HepG2 (cell line): ENCODE measurements at regions not wholly inside any gene's neighbourhood (a gene's known extent, or its start where the extent isn't known, plus 50 kb on each side); places are given as distances from the start of the nearest gene placed in this dataset.

ENCODE experiments used
- ATAC-seq: fragments of 200-7000 bp; cut with Tn5 transposase; 3 replicates; pipeline ENCODE4 v1.9.1; 2020; ENCODE audit warnings: mild to moderate bottlenecking, moderate library complexity
- BruUV-seq: library from RNA; stranded (reverse); fragments of 400-500 nt; replicated peaks from 2 replicates; lab custom pipeline; 2021; lab: Mats Ljungman, UMichigan
- CTCF ChIA-PET: fragments of 300-600 bp; formaldehyde crosslinking; extraction: SDS; loops from one replicate; lab custom pipeline; 2021; ENCODE audit warnings: low total read pairs, inconsistent platforms, low intra/inter-chr PET ratio; lab: Yijun Ruan, JAX
- POLR2A ChIA-PET: fragments of 350-600 bp; sonication (Branson Sonifier 250); formaldehyde crosslinking; loops from one replicate; lab custom pipeline; 2020; ENCODE audit warnings: antibody characterized with exemption, inconsistent platforms; lab: Yijun Ruan, JAX
- DNase-seq: peaks from one replicate; pipeline ENCODE4 v3.0.0-alpha.2; 2015; ENCODE audit warnings: low spot score
- FAIRE-seq: peaks from 3 replicates; lab custom pipeline; 2011; peaks lifted over from hg19 to GRCh38; lab: Jason Lieb, UNC
- H2AFZ ChIP-seq: one replicate; pipeline ENCODE4 v1.6.1; 2011; ENCODE audit warnings: low read length, inconsistent platforms
- H3K27ac ChIP-seq: fragments of 300-600 bp; 3 replicates; pipeline ENCODE4 v1.8.0; 2011; ENCODE audit warnings: mixed run types, mild to moderate bottlenecking, mixed read lengths, low read length, inconsistent platforms; ENCODE audit not compliant: insufficient read depth; ENCODE audit errors: extremely low read length
- H3K27me3 ChIP-seq, 2 experiments: fragments of 200-600 bp in 1 of 2; 2 replicates in 1 of 2; 3 replicates in 1 of 2; pipeline versions ENCODE4 v1.6.0 to v1.8.0; 2011; ENCODE audit warnings: low read length in 2 of 2, mild to moderate bottlenecking in 2 of 2, moderate library complexity in 2 of 2, inconsistent platforms in 1 of 2; ENCODE audit not compliant: insufficient read depth in 2 of 2, control insufficient read depth in 1 of 2
- H3K36me3 ChIP-seq, 2 experiments: fragments of 200-600 bp in 1 of 2; replicated peaks in 1 of 2; 2 replicates in 1 of 2; 3 replicates in 1 of 2; pipeline versions ENCODE4 v1.5.1 to v1.8.0; 2011; ENCODE audit warnings: low read length in 2 of 2, inconsistent platforms in 1 of 2; ENCODE audit not compliant: insufficient read depth in 2 of 2, control insufficient read depth in 1 of 2
- H3K4me1 ChIP-seq: 2 replicates; pipeline ENCODE4 v1.5.1; 2012; ENCODE audit warnings: low read length, inconsistent platforms; ENCODE audit not compliant: insufficient read depth
- H3K4me2 ChIP-seq: 2 replicates; pipeline ENCODE4 v1.6.0; 2011; ENCODE audit warnings: low read depth, low read length, inconsistent platforms
- H3K4me3 ChIP-seq, 3 experiments: fragments of 200-600 bp in 1 of 3; sonication (generic), shearing (Covaris generic) in 1 of 3; replicated peaks in 1 of 3; 2 replicates each; pipeline ENCODE4 v1.5.1; 2011 to 2016; ENCODE audit warnings: low read length in 3 of 3, inconsistent platforms in 2 of 3, low read depth in 2 of 3, mild to moderate bottlenecking in 2 of 3, control low read depth in 1 of 3, mixed read lengths in 1 of 3; ENCODE audit not compliant: insufficient read depth in 1 of 3
- H3K79me2 ChIP-seq: one replicate; pipeline ENCODE4 v1.6.1; 2011; ENCODE audit warnings: low read length, inconsistent platforms; ENCODE audit not compliant: insufficient read depth
- H3K9ac ChIP-seq: 2 replicates; pipeline ENCODE4 v1.6.0; 2011; ENCODE audit warnings: mild to moderate bottlenecking, low read depth, low read length, inconsistent platforms; ENCODE audit not compliant: insufficient read depth
- H3K9me3 ChIP-seq: 2 replicates; pipeline ENCODE4 v1.5.1; 2012; ENCODE audit warnings: mild to moderate bottlenecking, low read length
- H4K20me1 ChIP-seq: 2 replicates; pipeline ENCODE4 v1.6.0; 2011; ENCODE audit warnings: inconsistent platforms, mild to moderate bottlenecking, low read length, moderate library complexity; ENCODE audit not compliant: insufficient read depth
- HMG20B ChIP-seq: conservative IDR thresholded peaks from 2 replicates; pipeline ENCODE4 v1.6.1; 2016; ENCODE audit warnings: missing genetic modification reagents, missing compliant biosample characterization
- HOXA9 ChIP-seq: sonication (generic); formaldehyde crosslinking; IDR thresholded peaks from 2 replicates; pipeline ENCODE4 v1.8.1; 2022; ENCODE audit warnings: missing genetic modification reagents, mild to moderate bottlenecking, moderate library complexity, borderline replicate concordance
- POGZ ChIP-seq: sonication (generic); formaldehyde crosslinking; IDR thresholded peaks from 2 replicates; pipeline ENCODE4 v1.4.0; 2020; ENCODE audit warnings: mild to moderate bottlenecking, missing genetic modification reagents
- ZBTB14 ChIP-seq: sonication (generic); formaldehyde crosslinking; IDR thresholded peaks from 2 replicates; pipeline ENCODE4 v1.4.0; 2020; ENCODE audit warnings: missing genetic modification reagents
- ZNF160 ChIP-seq: sonication (generic); formaldehyde crosslinking; IDR thresholded peaks from 2 replicates; pipeline ENCODE4 v1.8.0; 2022; ENCODE audit warnings: mild to moderate bottlenecking, inconsistent platforms, missing genetic modification reagents
- ZNF235 ChIP-seq: sonication (generic); formaldehyde crosslinking; IDR thresholded peaks from 2 replicates; pipeline ENCODE4 v1.8.1; 2023; ENCODE audit warnings: mild to moderate bottlenecking, missing genetic modification reagents, borderline replicate concordance
- ZNF44 ChIP-seq: sonication (generic); formaldehyde crosslinking; IDR thresholded peaks from 2 replicates; pipeline ENCODE4 v1.5.1; 2020; ENCODE audit warnings: mild to moderate bottlenecking, missing genetic modification reagents
- ZNF496 ChIP-seq: sonication (generic); formaldehyde crosslinking; IDR thresholded peaks from 2 replicates; pipeline ENCODE4 v1.8.1; 2023; ENCODE audit warnings: mild to moderate bottlenecking, moderate library complexity, missing genetic modification reagents; ENCODE audit not compliant: insufficient replicate concordance
- ZNF547 ChIP-seq: sonication (generic); formaldehyde crosslinking; IDR thresholded peaks from 2 replicates; pipeline ENCODE4 v1.5.1; 2020; ENCODE audit warnings: mild to moderate bottlenecking, missing genetic modification reagents
- ZNF691 ChIP-seq: sonication (generic); formaldehyde crosslinking; IDR thresholded peaks from 2 replicates; pipeline ENCODE4 v1.4.0; 2020; ENCODE audit warnings: missing genetic modification reagents, low read depth, mild to moderate bottlenecking, borderline replicate concordance
- WGBS: methylation state at CpG from one replicate; pipeline ENCODE4 v1.1.6; 2017; ENCODE audit warnings: low lambda C conversion rate; 5-methylcytosine and 5-hydroxymethylcytosine counted together
- in situ Hi-C: cut with HindIII; loops from 2 replicates; pipeline ENCODE4 v1.10.0; 2017; ENCODE audit warnings: low pct_unique_long_range_greater_than_20kb; ENCODE audit not compliant: extremely low pct_ligation_motif_present
- intact Hi-C: fragments of 100-400 bp; cut with micrococcal nuclease; formaldehyde crosslinking; loops from one replicate; pipeline ENCODE4 v1.10.0; 2022; ENCODE audit not compliant: unreplicated experiment
- TF ChIP-seq, protein P1 (sequence below): sonication (generic); formaldehyde crosslinking; IDR thresholded peaks from 2 replicates; pipeline ENCODE4 v1.5.1; 2020; ENCODE audit warnings: missing genetic modification reagents, mild to moderate bottlenecking, borderline replicate concordance

GRCh38 chr2:7674606-7675005 is 757.4 kb downstream of the RNF144A start (continued):
- TF ChIP-seq HOXA9, result no peak

DNA sequence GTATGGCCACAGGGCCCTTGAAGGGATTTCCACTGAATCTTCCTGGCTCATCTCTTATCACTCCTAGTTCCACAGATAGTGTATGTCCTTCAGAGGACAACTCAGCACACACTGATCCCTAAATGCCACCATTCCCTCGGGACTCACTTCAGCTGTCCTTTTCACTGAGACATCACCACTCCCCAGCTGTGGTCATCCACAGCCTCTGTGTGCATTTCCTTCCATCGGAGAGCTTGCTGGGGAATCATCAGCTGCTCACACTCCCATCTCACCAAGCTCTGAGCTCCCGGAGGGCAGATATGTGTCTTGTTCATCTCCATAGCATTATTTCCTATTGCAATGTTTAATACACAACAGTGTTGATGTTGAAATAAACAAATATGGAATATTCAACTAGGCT is 759.5 kb downstream of the RNF144A start:
- no peaks in the 10 kb centered on the region for H3K36me3 ChIP-seq
- peaks cover 0 to 5% of the 10 kb centered on the region in 2 experiments; a peak in 1 of 5 replicates for H3K27me3 ChIP-seq
- in situ Hi-C loops (no loop called here), intact Hi-C loops (no loop called here)
- no peaks in the 10 kb centered on the region for H3K79me2 ChIP-seq
- no peak overlapping the region for H3K4me2 ChIP-seq
- H4K20me1 ChIP-seq, result no peaks in the 10 kb centered on the region
- ChIA-PET CTCF (no interaction called here), POLR2A (no interaction called here)
- WGBS, result 28% methylated on average over 3 of the region's 3 CpGs
- H2AFZ ChIP-seq, result no peak overlapping the region
- H3K27ac ChIP-seq, result no peak overlapping the region
- H3K9me3 ChIP-seq, result no peaks in the 10 kb centered on the region
- no peak for ATAC-seq
- no peak for DNase-seq
- no TSS peak for BruUV-seq
- no peak overlapping the region for H3K4me3 ChIP-seq
- TF ChIP-seq ZBTB14 (CRISPR knock-in tag) (no peak), POGZ (CRISPR knock-in tag) (no peak), ZNF547 (CRISPR knock-in tag) (no peak), ZNF44 (CRISPR knock-in tag) (no peak)
- H3K4me1 ChIP-seq, result peaks cover 2% of the 10 kb centered on the region; the same call in 1 of the 2 replicates
- FAIRE-seq, result no peak
- no peak overlapping the region for H3K9ac ChIP-seq

- H3K9me3 ChIP-seq, result no peaks in the 10 kb centered on the region
- BruUV-seq, result no TSS peak
- peaks cover 6% of the 10 kb centered on the region; the same call in 1 of the 2 replicates for H3K4me1 ChIP-seq
- H3K4me3 ChIP-seq, result no peak overlapping the region
- intact Hi-C loops (no loop called here), in situ Hi-C loops (no loop called here)
- no peaks in the 10 kb centered on the region for H3K36me3 ChIP-seq
- no peaks in the 10 kb centered on the region for H4K20me1 ChIP-seq
- no peak overlapping the region for H3K4me2 ChIP-seq
- no peak overlapping the region for H3K27ac ChIP-seq
- ATAC-seq (no peak), FAIRE-seq (no peak), DNase-seq (no peak)
- H3K27me3 ChIP-seq, result no peaks in the 10 kb centered on the region; a peak in 1 of 5 replicates
- CTCF ChIA-PET, result no interaction called here
- 56% methylated on average over 3 of the region's 3 CpGs for WGBS
- no peaks in the 10 kb centered on the region for H3K79me2 ChIP-seq
- POLR2A ChIA-PET, result no interaction called here
- H2AFZ ChIP-seq, result no peak overlapping the region
- H3K9ac ChIP-seq, result no peak overlapping the region
- no peak for TF ChIP-seq ZNF235 (CRISPR knock-in tag)
- TF ChIP-seq ZNF691 (CRISPR knock-in tag), result no peak
- TF ChIP-seq, protein P1, sequence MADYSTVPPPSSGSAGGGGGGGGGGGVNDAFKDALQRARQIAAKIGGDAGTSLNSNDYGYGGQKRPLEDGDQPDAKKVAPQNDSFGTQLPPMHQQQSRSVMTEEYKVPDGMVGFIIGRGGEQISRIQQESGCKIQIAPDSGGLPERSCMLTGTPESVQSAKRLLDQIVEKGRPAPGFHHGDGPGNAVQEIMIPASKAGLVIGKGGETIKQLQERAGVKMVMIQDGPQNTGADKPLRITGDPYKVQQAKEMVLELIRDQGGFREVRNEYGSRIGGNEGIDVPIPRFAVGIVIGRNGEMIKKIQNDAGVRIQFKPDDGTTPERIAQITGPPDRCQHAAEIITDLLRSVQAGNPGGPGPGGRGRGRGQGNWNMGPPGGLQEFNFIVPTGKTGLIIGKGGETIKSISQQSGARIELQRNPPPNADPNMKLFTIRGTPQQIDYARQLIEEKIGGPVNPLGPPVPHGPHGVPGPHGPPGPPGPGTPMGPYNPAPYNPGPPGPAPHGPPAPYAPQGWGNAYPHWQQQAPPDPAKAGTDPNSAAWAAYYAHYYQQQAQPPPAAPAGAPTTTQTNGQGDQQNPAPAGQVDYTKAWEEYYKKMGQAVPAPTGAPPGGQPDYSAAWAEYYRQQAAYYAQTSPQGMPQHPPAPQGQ (CRISPR knock-in tag), result no peak
- TF ChIP-seq HMG20B (CRISPR knock-in tag), result no peak
- TF ChIP-seq ZNF496, result no peak
- TF ChIP-seq ZNF160 (CRISPR knock-in tag), result no peak
Observed at GRCh38 chr2:7681881-7682461, 764.8 kb downstream of the RNF144A start.
